Choroid plexus epithelial cell (primary cell): ENCODE measurements at regions not wholly inside any gene's neighbourhood (a gene's known extent, or its start where the extent isn't known, plus 50 kb on each side); places are given as distances from the start of the nearest gene placed in this dataset.
A peak's percentile ranks its signal among the peaks of the same experiment; 100 is the strongest.

Experiments
- DNase-seq: peaks from one replicate; pipeline ENCODE4 v3.0.0-alpha.2; 2010; ENCODE audit warnings: low read depth
- H3K4me3 ChIP-seq: 2 replicates; pipeline ENCODE4 v1.5.1; 2011; ENCODE audit warnings: low read depth, mild to moderate bottlenecking, control low read depth, low read length, moderate library complexity
- CTCF ChIP-seq: conservative IDR thresholded peaks from 2 replicates; pipeline ENCODE4 v1.5.1; 2011; ENCODE audit warnings: low read depth, mild to moderate bottlenecking, control low read depth, inconsistent platforms, low read length, moderate library complexity

DNA sequence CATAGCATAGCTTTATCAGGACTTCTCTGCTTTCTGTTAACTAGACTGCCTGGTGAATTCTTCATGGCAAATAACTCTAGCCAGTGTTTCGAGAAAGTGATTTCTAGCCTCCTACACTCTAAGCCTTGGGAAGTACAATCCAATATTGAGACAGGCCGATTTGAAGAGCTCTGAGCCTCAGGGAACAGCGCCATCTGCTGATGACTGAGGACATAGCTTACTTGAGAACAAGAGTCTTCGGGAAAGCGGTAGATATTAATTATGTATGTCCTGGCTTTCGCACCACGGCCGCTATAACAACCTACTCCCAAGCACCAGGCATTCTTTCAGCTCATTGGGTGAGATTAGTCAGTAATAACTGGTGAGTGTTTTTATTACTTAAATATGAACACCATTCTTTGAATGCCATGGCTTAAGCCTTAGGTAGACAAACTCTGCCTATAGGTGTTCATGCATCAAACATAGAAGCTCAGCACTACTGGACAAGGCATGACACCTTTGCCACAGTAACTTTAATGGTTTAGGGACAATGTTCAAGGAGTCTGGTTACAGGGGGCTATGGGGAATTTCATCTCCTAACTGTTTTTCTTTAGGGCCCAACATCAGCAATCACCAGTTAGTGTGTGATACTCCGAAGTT, 518.6 kb downstream of the BMP2 start:
- no peak overlapping the region for H3K4me3 ChIP-seq
- DNase-seq: peak; percentile 96
- peak; percentile 94 for TF ChIP-seq CTCF

GRCh38 chr20:7291323-7291943, 523.9 kb downstream of the BMP2 start:
- TF ChIP-seq CTCF: no peak
- no peak overlapping the region for H3K4me3 ChIP-seq
- DNase-seq: no peak

DNA sequence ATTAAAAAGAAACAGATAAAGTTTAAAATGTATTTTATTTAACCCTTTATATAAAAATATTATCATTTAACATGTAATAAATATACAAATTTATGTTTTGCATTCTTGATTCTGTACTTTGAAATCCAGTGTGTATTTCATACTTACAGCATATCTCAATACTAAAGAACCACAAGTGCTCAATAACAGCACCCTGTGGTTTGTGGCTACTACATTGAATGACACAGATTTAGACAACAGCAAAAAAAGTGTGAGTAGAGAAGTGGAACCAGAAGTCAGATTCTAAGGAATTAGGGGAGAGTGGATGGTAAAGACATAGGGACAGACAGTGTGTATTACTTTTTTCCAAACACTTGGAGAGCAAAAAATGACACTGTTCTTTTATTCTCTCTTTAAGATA, 524.5 kb downstream of the BMP2 start:
- DNase-seq: peak; percentile 22
- TF ChIP-seq CTCF: no peak
- H3K4me3 ChIP-seq: no peak overlapping the region

DNA sequence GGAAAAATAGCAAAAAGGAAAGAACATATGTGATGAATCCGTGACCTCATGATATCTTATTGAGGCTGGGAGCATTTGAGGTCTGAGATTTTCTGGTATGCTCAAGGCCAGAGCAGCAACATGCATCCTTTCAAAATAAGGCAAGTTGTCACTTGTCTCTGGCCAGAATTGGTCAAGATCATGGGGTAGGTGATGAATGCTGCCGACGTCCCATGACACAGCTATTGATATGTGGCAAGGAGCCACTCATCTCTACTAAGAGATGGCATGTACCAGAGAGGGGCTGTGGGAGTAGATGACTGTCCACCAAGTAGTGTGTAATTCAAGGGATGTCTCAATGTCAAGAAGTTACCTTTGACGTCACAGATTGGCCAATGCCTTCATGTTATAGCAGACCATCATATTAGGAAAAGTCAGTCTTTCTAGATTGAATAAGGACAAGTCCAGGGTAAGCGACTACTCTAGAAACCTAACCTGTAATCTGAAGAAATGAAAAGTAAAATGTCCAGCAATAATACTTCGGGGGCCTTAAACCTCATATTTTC, 527.4 kb downstream of the BMP2 start:
- no peak for DNase-seq
- no peak for TF ChIP-seq CTCF
- H3K4me3 ChIP-seq: no peak overlapping the region

DNA sequence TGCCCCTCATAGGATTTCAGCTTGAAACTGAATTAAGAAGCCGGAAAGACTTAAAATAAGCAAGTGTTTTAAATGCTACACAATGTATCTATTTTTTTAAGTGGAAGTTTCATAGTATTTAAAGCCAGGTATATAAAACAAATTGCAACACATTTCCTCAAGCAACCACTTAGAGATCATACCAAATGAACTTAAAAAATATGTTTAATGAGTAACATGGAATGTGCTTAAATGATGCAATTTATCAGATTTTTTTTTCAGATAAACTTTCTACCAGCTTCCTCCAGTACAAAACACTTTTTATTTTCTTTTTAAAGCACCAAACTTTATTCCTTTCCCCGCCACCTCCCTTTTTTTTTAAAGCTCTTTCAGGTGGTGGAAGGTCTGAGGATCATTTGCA, 534.3 kb downstream of the BMP2 start:
- no peak for TF ChIP-seq CTCF
- no peak overlapping the region for H3K4me3 ChIP-seq
- peak; percentile 2 for DNase-seq

DNA sequence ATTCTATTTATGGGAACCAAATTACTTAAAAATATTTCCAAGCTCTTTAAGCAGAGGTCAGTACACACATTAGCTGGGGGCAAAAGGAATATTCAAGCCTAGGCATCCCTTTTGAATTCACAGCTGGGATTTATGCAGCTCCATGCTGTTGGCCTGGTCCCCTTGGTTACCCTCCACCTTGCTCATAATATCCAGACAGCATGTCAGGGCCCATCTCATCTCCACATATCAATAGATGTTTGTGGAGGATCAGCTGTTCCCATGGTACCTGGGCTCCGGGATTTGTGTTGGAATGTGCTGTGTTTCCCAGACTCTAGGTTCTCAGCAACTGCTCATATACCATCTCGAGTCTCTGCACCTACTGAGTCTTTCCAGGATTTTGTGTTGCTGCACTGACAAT, 534.8 kb downstream of the BMP2 start:
- no peak for DNase-seq
- TF ChIP-seq CTCF: no peak
- no peak overlapping the region for H3K4me3 ChIP-seq

GRCh38 chr20:7305976-7306375, 538.5 kb downstream of the BMP2 start:
- DNase-seq: no peak
- no peak for TF ChIP-seq CTCF
- H3K4me3 ChIP-seq: no peak overlapping the region
